ENCODE measurements at regions not wholly inside any gene's neighbourhood (a gene's known extent, or its start where the extent isn't known, plus 50 kb on each side); places are given as distances from the start of the nearest gene placed in this dataset.
A peak's percentile ranks its signal among the peaks of the same experiment; 100 is the strongest.
"Not testable (repeated sequence)": the region's sequence is repeated elsewhere in the genome, so short reads cannot be mapped to it uniquely, and the experiment has no call there.

GRCh38 chr2:16784652-16785051 is 119.0 kb upstream of the CYRIA start:
- no peak for DNase-seq

DNA sequence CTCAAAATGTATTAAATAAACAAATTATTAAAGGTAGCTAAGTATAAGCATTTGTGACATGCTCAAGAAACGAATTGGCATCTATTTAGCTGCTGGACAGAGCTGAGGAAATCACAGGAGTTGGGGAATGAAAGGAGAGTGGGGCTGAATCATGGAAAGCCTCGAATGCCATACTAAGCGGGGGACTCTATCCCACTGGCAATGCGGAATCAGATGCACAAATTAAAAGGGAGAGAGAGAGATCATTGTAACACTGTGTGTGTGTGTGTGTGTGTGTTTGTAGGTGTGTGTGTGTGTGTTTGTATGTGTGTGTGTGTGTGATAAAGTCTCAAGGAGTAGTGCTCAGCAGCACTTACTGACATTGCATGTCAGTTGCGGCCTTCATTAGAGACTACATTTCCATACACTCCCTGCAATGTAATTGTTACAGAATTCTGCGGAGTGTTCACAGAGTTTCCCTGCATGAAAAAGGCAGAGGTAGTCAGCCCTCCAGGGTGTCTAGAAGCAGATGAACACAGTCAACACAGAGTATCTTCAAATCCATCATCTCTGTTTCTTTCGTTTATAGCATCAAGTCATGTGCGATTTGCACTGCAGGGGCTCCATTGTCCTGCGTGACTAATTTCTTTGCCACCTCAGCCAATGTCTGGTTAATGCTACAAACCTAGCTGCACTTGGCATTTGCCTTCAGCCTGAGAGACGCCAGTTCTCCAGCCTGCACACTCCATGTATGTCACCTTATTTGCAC is 111.7 kb upstream of the CYRIA start:
- no peak for DNase-seq

DNA sequence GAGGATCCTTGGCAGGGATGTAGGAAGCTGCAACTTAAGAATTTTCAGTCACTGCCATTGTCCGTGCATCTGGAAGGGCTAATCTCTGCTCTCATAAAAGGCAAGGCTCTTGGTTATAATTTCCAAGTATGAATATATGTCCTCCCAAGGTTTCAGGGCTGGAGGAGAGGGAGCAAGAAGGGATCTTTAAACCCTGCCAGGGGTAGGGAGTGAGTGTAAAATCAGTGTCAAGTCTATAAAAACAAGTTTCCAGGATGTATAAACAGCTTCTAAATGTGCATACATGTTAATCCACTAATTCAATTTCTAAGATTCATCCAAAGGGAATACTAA is 110.2 kb upstream of the CYRIA start:
- no peak for DNase-seq

- DNase-seq, result no peak
Measured at GRCh38 chr2:16774980-16775898, 109.6 kb upstream of the CYRIA start.

DNA sequence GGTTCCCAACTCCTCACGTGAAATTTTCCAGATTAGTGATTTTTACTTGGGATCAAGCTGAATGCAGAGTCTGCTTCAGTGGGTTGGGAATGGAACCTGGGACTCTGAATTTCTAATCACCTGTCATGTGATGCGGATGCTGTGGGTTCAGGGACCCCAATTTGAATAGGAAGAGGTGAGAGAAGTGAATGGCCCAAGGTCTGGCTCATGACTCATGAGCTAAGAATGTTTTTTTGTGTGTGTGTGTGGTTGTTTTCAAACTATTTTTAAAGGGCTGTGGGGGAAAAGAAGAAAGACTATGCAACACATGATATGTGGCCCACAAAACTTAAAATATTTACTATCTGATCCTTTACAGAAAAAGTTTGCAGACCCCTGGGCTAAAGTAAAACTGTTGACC is 108.5 kb upstream of the CYRIA start:
- DNase-seq, result no peak

- DNase-seq, result no peak
Measured at GRCh38 chr2:16773080-16773713, 107.6 kb upstream of the CYRIA start.

GRCh38 chr2:16767789-16768476 is 102.3 kb upstream of the CYRIA start:
- no peak for DNase-seq

DNA sequence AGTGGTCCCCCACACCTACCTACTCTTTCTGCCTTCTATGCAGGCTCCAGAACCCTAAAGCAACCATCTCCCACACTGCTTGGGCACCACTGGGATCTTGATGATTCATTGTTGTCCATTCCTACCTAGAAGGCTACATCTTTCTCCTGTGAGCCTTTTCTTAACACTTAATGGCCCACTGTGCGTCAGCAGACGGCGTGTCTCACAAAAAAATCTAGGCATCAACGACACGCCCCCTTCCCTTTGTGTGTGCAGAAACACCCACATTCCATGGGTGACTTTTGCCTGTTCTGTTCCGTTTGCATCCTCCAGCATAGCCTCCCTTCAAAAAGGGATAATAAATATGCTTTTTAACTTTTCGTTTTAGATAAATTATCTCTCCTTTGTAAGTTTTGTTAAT is 99.7 kb upstream of the CYRIA start:
- DNase-seq, result no peak

- DNase-seq, result no peak
Measured at GRCh38 chr2:16764487-16764886, 98.9 kb upstream of the CYRIA start.

DNA sequence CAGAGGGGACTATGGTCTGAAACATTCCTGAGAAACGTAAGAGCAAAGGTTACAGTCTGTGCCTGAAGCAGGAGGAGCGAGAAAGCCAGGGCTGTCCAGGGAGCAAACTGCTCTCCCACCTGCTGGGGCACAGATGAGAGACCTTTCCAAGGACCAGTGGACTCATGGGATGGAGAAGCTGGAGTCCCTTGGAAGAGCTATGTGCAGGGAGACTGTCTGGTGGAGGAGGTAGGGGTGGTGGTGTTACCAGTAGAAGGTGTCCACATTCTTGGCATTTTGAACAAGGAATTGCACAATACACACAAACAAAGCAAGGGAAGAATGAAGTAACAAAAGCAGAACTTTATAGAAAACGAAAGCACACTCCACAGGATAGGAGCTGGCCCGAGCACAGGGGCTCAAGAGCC is 97.9 kb upstream of the CYRIA start:
- DNase-seq, result no peak

DNA sequence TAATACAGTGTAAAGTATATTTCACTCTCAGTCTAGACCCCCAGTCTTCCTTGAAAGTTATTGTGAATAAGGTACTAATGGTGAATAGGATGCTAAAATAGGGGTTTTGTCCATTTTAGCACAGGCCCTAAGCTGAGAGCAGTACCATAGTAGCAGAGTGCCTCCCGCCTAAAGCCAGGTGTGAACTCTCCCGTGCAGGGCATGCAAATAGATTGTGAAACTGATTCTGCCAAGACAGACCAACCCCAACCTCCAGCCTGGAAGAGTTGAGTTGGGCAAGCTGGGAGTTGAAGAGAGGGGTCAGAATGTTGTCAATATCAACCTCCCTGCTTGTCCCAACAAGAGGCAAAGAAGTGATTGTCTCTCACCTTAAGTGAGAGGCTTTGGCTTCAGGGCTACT is 97.4 kb upstream of the CYRIA start:
- no peak for DNase-seq

DNA sequence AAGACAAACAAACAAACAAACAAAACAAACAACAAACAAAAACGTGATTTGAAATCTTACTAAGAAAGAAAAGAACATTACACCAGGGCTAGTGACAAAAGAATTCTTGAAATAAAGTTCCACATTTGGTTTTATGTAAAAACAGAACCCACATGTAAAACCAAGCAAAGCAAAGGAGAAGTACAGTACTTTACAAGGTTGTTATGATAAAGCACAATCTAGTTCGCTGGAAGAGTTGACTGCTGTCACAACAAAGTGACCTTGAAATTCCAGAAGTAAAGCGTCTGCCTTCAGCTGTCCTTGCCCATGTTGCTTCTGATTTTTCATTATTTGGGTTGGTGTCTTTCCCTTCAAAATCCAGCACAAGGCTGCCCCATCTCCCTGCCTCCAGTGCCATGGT is 94.8 kb upstream of the CYRIA start:
- DNase-seq, result no peak

GRCh38 chr2:16756831-16757644 is 91.4 kb upstream of the CYRIA start:
- DNase-seq, result peak; percentile 37

- no peak for DNase-seq
Measured at GRCh38 chr2:16755442-16755841, 89.8 kb upstream of the CYRIA start.

GRCh38 chr2:16753025-16753424 is 87.4 kb upstream of the CYRIA start:
- DNase-seq, result not testable (repeated sequence)

DNA sequence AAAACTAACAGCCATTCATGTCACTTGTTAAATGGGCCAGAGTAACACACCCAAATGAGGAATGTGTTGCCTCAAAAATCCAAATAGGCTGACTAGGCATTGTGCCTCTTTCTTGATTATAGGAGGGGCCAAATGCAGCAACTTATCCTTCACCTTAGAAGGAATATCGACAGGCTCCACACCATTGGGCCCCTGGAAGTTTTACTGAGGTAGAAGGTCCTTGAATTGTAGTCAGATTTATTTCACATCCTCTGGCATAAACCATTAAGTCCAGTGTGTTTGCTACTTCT is 85.2 kb upstream of the CYRIA start:
- not testable (repeated sequence) for DNase-seq

DNA sequence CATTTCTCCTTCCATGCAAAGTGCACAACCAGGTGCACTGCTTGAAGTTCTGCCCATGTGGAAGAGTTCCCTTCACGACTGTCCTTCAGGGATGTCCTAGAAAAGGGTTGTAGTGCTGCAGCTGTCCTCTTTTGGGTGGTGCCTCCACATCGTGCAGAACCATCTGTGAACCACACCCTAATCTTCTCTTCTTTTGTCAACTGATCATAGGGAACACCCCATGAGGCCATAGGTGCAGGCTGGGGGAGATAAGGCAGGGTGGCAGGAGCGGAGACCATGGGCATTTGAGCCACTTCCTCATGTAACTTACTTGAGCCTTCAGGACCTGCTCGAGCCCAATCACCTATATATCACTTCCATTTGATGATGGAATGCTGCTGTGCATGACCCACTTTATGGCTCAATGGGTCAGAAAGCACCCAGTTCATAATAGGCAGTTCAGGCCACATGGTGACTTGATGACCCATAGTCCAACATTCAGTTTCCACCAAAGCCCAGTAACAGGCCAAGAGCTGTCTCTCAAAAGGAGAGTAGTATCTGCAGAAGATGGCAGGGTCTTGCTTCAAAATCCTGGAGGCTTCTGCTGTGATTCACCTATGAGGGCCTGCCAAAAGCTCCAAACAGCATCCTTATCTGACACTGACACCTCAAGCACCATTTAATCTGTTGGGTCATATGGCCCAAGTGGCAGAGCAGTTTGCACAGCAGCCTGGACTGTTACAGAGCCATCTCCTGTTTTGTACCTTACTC is 84.7 kb upstream of the CYRIA start:
- DNase-seq, result no peak

GRCh38 chr2:16748511-16749266 is 83.1 kb upstream of the CYRIA start:
- DNase-seq, result not testable (repeated sequence)

GRCh38 chr2:16747689-16748088 is 82.1 kb upstream of the CYRIA start:
- no peak for DNase-seq

DNA sequence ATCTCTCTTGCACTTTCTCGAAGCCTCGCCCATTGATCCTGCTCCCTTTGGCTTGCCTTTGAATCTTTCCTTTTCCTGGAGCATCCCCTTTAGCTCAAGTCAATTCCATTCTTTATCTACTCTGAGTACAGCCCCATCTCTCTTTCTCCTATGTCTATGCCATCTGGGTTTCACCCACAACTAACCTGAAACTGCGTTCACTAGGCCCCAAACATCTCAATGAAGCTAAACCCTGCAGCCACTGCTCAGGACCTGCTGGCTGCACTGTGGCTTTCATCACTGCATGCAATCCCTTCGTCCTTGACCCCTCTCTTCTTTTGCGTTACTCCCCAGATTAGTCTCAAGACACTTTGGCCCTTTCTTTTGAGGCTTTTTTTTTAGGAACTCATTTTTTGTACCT is 81.6 kb upstream of the CYRIA start:
- DNase-seq, result no peak

GRCh38 chr2:16746833-16747232 is 81.2 kb upstream of the CYRIA start:
- no peak for DNase-seq
